ENCODE measurements at regions not wholly inside any gene's neighbourhood (a gene's known extent, or its start where the extent isn't known, plus 50 kb on each side); places are given as distances from the start of the nearest gene placed in this dataset.

GRCh38 chr10:6667679-6668270 is 87.7 kb upstream of the PRKCQ start:
- peak; percentile 24 for DNase-seq

GRCh38 chr10:6667150-6667549 is 87.1 kb upstream of the PRKCQ start:
- DNase-seq, result no peak

- DNase-seq, result no peak
These were observed 85.8 kb upstream of the PRKCQ start for GRCh38 chr10:6665847-6666246.

GRCh38 chr10:6660460-6660859 is 80.4 kb upstream of the PRKCQ start:
- DNase-seq, result no peak

- no peak for DNase-seq
These were observed 79.4 kb upstream of the PRKCQ start for GRCh38 chr10:6659451-6659850.

GRCh38 chr10:6657669-6658068 is 77.6 kb upstream of the PRKCQ start:
- no peak for DNase-seq

GRCh38 chr10:6657196-6657595 is 77.1 kb upstream of the PRKCQ start:
- DNase-seq, result peak; percentile 6

GRCh38 chr10:6654571-6654970 is 74.5 kb upstream of the PRKCQ start:
- peak; percentile 70 for DNase-seq

- DNase-seq, result no peak
These were observed 70.5 kb upstream of the PRKCQ start for GRCh38 chr10:6650586-6650985.

GRCh38 chr10:6649903-6650302 is 69.8 kb upstream of the PRKCQ start:
- DNase-seq, result no peak

- DNase-seq, result no peak
These were observed 69.0 kb upstream of the PRKCQ start for GRCh38 chr10:6648894-6649720.

GRCh38 chr10:6647811-6648526 is 67.9 kb upstream of the PRKCQ start:
- peak; percentile 7 for DNase-seq

- no peak for DNase-seq
These were observed 63.9 kb upstream of the PRKCQ start for GRCh38 chr10:6643962-6644361.

- no peak for DNase-seq
These were observed 62.8 kb upstream of the PRKCQ start for GRCh38 chr10:6642876-6643275.

- no peak for DNase-seq
These were observed 60.5 kb upstream of the PRKCQ start for GRCh38 chr10:6640433-6641040.

- DNase-seq, result no peak
These were observed 57.0 kb upstream of the PRKCQ start for GRCh38 chr10:6637053-6637452.

- no peak for DNase-seq
These were observed 55.7 kb upstream of the PRKCQ start for GRCh38 chr10:6635784-6636183.

Measured in MV-4-11 (cell line).